ENCODE measurements at regions not wholly inside any gene's neighbourhood (a gene's known extent, or its start where the extent isn't known, plus 50 kb on each side); places are given as distances from the start of the nearest gene placed in this dataset.

- no peak overlapping the region for H3K4me3 ChIP-seq (ENCODE audit: low read length)
- no peak for TF ChIP-seq CTCF (conservative IDR thresholded peaks at IDR 0.05; ENCODE audit: low read length)
- no peak for DNase-seq (ENCODE audit: low read depth)
Measured at GRCh38 chr15:45743426-45744235, 108.8 kb downstream of the SQOR start.

- H3K4me3 ChIP-seq (ENCODE audit: low read length): no peak overlapping the region
- DNase-seq (ENCODE audit: low read depth): no peak
- no peak for TF ChIP-seq CTCF (conservative IDR thresholded peaks at IDR 0.05; ENCODE audit: low read length)
Measured at GRCh38 chr15:45744236-45744589, 109.4 kb downstream of the SQOR start.

- no peak for TF ChIP-seq CTCF (conservative IDR thresholded peaks at IDR 0.05; ENCODE audit: low read length)
- no peak for DNase-seq (ENCODE audit: low read depth)
- no peak overlapping the region for H3K4me3 ChIP-seq (ENCODE audit: low read length)
Measured at GRCh38 chr15:45747426-45747825, 112.6 kb downstream of the SQOR start.

- no peak for DNase-seq (ENCODE audit: low read depth)
- no peak overlapping the region for H3K4me3 ChIP-seq (ENCODE audit: low read length)
- TF ChIP-seq CTCF (conservative IDR thresholded peaks at IDR 0.05; ENCODE audit: low read length): no peak
Measured at GRCh38 chr15:45751629-45752028, 116.8 kb downstream of the SQOR start.

GRCh38 chr15:45759936-45760335, 125.1 kb downstream of the SQOR start:
- H3K4me3 ChIP-seq (ENCODE audit: low read length): no peak overlapping the region
- TF ChIP-seq CTCF (conservative IDR thresholded peaks at IDR 0.05; ENCODE audit: low read length): no peak
- no peak for DNase-seq (ENCODE audit: low read depth)

GRCh38 chr15:45762726-45763125, 127.9 kb downstream of the SQOR start:
- no peak overlapping the region for H3K4me3 ChIP-seq (ENCODE audit: low read length)
- no peak for TF ChIP-seq CTCF (conservative IDR thresholded peaks at IDR 0.05; ENCODE audit: low read length)
- no peak for DNase-seq (ENCODE audit: low read depth)

GRCh38 chr15:45763170-45763869, 128.5 kb downstream of the SQOR start:
- no peak overlapping the region for H3K4me3 ChIP-seq (ENCODE audit: low read length)
- no peak for TF ChIP-seq CTCF (conservative IDR thresholded peaks at IDR 0.05; ENCODE audit: low read length)
- DNase-seq (ENCODE audit: low read depth): no peak
